Mesenchymal stem cell (in vitro differentiated cells and primary cell): ENCODE measurements at regions not wholly inside any gene's neighbourhood (a gene's known extent, or its start where the extent isn't known, plus 50 kb on each side); places are given as distances from the start of the nearest gene placed in this dataset.

Source experiments
- DNase-seq: peaks from one replicate; pipeline ENCODE4 v3.0.0-alpha.2; 2013
- H2AFZ ChIP-seq: one replicate; pipeline ENCODE4 v1.6.1; 2013; ENCODE audit warnings: low read depth, mild to moderate bottlenecking, control low read depth, inconsistent platforms, low read length, moderate library complexity
- H2AK5ac ChIP-seq: 2 replicates; pipeline ENCODE4 v1.6.1; 2013; ENCODE audit warnings: low read length, moderate library complexity, mild to moderate bottlenecking, inconsistent platforms; ENCODE audit not compliant: severe bottlenecking
- H2BK120ac ChIP-seq: one replicate; pipeline ENCODE4 v1.6.1; 2013; ENCODE audit warnings: low read depth, mild to moderate bottlenecking, inconsistent platforms, low read length, moderate library complexity
- H2BK12ac ChIP-seq, 2 experiments: one replicate each; pipeline ENCODE4 v1.6.1; 2013; ENCODE audit warnings: inconsistent platforms in 2 of 2, low read length in 2 of 2, mild to moderate bottlenecking in 2 of 2, moderate library complexity in 2 of 2, control low read depth in 1 of 2
- H2BK15ac ChIP-seq: one replicate; pipeline ENCODE4 v1.6.1; 2013; ENCODE audit warnings: mild to moderate bottlenecking, low read depth, inconsistent platforms; ENCODE audit not compliant: poor library complexity, severe bottlenecking
- H2BK5ac ChIP-seq: 2 replicates; pipeline ENCODE4 v1.6.1; 2013; ENCODE audit warnings: low read depth, mild to moderate bottlenecking, low read length, control low read depth, inconsistent platforms; ENCODE audit not compliant: poor library complexity, severe bottlenecking
- H3K14ac ChIP-seq, 2 experiments: one replicate each; pipeline ENCODE4 v1.6.1; 2013; ENCODE audit warnings: inconsistent platforms in 2 of 2, low read length in 2 of 2, control low read depth in 1 of 2, mild to moderate bottlenecking in 1 of 2, moderate library complexity in 1 of 2
- H3K18ac ChIP-seq, 2 experiments: one replicate each; pipeline ENCODE4 v1.6.1; 2013; ENCODE audit warnings: inconsistent platforms in 2 of 2, low read length in 2 of 2, control low read depth in 1 of 2, low read depth in 1 of 2, mild to moderate bottlenecking in 1 of 2
- H3K23ac ChIP-seq, 2 experiments: one replicate each; pipeline ENCODE4 v1.6.1; 2013; ENCODE audit warnings: inconsistent platforms in 2 of 2, low read length in 2 of 2, mild to moderate bottlenecking in 2 of 2, moderate library complexity in 2 of 2, control low read depth in 1 of 2
- H3K27ac ChIP-seq: 2 replicates; pipeline ENCODE4 v1.5.1; 2013; ENCODE audit warnings: mild to moderate bottlenecking, moderate library complexity, low read length, control low read depth, inconsistent platforms; ENCODE audit not compliant: poor library complexity, severe bottlenecking
- H3K27me3 ChIP-seq, 2 experiments: 2 replicates each; pipeline versions ENCODE4 v1.6.1 to v1.7.0; 2013; ENCODE audit warnings: low read length in 2 of 2, mild to moderate bottlenecking in 2 of 2, moderate library complexity in 2 of 2, control low read depth in 1 of 2, inconsistent platforms in 1 of 2; ENCODE audit not compliant: control insufficient read depth in 1 of 2, insufficient read depth in 1 of 2
- H3K36me3 ChIP-seq, 2 experiments: 2 replicates each; pipeline versions ENCODE4 v1.6.1 to v1.7.0; 2013; ENCODE audit warnings: low read length in 2 of 2, control low read depth in 1 of 2, inconsistent platforms in 1 of 2, low read depth in 1 of 2, mild to moderate bottlenecking in 1 of 2; ENCODE audit not compliant: insufficient read depth in 2 of 2, control insufficient read depth in 1 of 2
- H3K4ac ChIP-seq, 2 experiments: one replicate each; pipeline ENCODE4 v1.6.1; 2013; ENCODE audit warnings: inconsistent platforms in 2 of 2, low read length in 2 of 2, mild to moderate bottlenecking in 2 of 2, moderate library complexity in 2 of 2, control low read depth in 1 of 2, low read depth in 1 of 2
- H3K4me1 ChIP-seq: 2 replicates; pipeline ENCODE4 v1.6.1; 2013; ENCODE audit warnings: low read depth, low read length, control low read depth; ENCODE audit not compliant: control insufficient read depth, insufficient read depth
- H3K4me2 ChIP-seq: 2 replicates; pipeline ENCODE4 v1.6.1; 2013; ENCODE audit warnings: low read length, mild to moderate bottlenecking, inconsistent platforms; ENCODE audit not compliant: poor library complexity, severe bottlenecking
- H3K4me3 ChIP-seq, 2 experiments: 2 replicates each; pipeline versions ENCODE4 v1.5.1 to v1.7.0; 2013; ENCODE audit warnings: low read length in 2 of 2, mild to moderate bottlenecking in 2 of 2, control low read depth in 1 of 2, low read depth in 1 of 2; ENCODE audit not compliant: insufficient read depth in 1 of 2
- H3K79me1 ChIP-seq: replicated peaks from 2 replicates; pipeline ENCODE4 v1.6.1; 2013; ENCODE audit warnings: mild to moderate bottlenecking, control low read depth, low read length, inconsistent platforms; ENCODE audit not compliant: poor library complexity, severe bottlenecking
- H3K9ac ChIP-seq: 2 replicates; pipeline ENCODE4 v1.7.0; 2013; ENCODE audit warnings: mild to moderate bottlenecking, low read length, moderate library complexity
- H3K9me3 ChIP-seq: 2 replicates; pipeline ENCODE4 v1.7.0; 2013; ENCODE audit warnings: mild to moderate bottlenecking, low read length; ENCODE audit not compliant: control insufficient read depth
- H4K8ac ChIP-seq: one replicate; pipeline ENCODE4 v1.6.1; 2013; ENCODE audit warnings: inconsistent platforms, mild to moderate bottlenecking, low read length, moderate library complexity
- H4K91ac ChIP-seq: one replicate; pipeline ENCODE4 v1.6.1; 2013; ENCODE audit warnings: mild to moderate bottlenecking, low read length, inconsistent platforms
- WGBS: methylation state at CpG from one replicate; pipeline ENCODE4 v1.1.7; 2013; ENCODE audit warnings: mixed read lengths; 5-methylcytosine and 5-hydroxymethylcytosine counted together

DNA sequence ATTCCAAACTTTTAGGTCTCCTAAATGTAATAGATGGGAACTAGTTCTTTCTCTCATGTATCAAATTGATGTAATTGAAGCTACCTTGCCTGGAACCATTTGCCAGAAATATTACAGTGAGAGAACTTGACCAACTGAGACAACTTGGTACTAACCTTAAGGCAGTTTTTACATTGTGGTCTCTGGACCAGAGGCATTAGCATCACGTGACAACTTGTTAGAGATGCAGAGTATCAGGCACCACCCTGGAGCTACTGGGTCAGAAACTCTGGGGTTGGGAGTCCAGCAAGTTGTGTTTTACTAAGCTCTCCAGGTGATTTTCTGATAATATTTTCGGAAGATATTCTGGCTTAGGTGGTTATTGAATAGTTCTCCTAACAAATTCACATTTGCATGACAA is 982.1 kb upstream of the SLC35B3 start:
- Histone ChIP-seq H2BK120ac (no peak overlapping the region), H2BK15ac (no peak overlapping the region), H3K18ac (no peak overlapping the region), H3K36me3 (no peaks in the 10 kb centered on the region), H4K8ac (no peak overlapping the region), H3K23ac (no peak overlapping the region), H3K27me3 (no peaks in the 10 kb centered on the region), H3K79me1 (no peaks in the 10 kb centered on the region), H2AK5ac (no peak overlapping the region), H3K9me3 (no peaks in the 10 kb centered on the region), H2BK12ac (no peak overlapping the region), H3K4me3 (no peak overlapping the region), H2BK5ac (no peak overlapping the region), H4K91ac (no peak overlapping the region), H2AFZ (no peak overlapping the region), H3K4ac (no peak overlapping the region), H3K14ac (no peak overlapping the region), H3K27ac (no peak overlapping the region), H3K9ac (no peak overlapping the region), H3K4me1 (no peaks in the 10 kb centered on the region), H3K4me2 (no peak overlapping the region)
- DNase-seq, result no peak
- WGBS, result 82% methylated on average over 1 of the region's 2 CpGs

DNA sequence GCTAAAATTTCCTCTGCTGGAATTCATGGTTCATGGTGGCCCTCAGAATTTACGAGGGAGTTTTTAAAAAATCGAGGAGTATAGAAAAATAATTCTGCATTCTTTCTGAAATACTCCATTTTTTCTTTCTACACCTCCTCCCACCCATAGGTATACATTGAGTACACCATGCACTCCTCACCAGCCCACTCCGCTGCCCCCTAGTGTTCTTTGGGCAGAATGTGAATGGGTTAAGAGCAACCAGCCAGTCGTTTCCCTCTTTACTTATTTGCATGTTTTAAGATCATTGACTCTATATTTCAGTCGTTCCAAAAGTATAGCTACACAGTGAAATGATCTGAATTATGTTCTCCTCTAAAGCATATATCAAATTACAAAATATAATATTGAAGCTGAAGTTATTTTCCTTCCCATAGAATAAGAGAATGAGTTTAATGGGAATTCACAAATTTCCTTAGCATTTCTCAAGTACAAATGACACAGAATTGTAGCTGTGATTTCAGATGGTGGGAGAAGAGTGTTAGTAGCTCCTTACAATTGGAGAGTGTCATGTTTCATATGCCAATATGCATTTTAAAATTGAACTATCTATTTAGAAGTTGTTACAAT is 977.7 kb upstream of the SLC35B3 start:
- no peaks in the 10 kb centered on the region for H3K36me3 ChIP-seq
- H3K9me3 ChIP-seq, result no peaks in the 10 kb centered on the region
- no peak overlapping the region for H4K8ac ChIP-seq
- H3K4me1 ChIP-seq, result no peaks in the 10 kb centered on the region
- no peak overlapping the region for H4K91ac ChIP-seq
- no peak overlapping the region for H2BK120ac ChIP-seq
- H2BK12ac ChIP-seq, result no peak overlapping the region
- WGBS, result 0% methylated on average over 1 of the region's 5 CpGs
- no peak overlapping the region for H3K27ac ChIP-seq
- H3K4me2 ChIP-seq, result no peak overlapping the region
- H2BK15ac ChIP-seq, result no peak overlapping the region
- no peak overlapping the region for H2AFZ ChIP-seq
- no peak overlapping the region for H3K4me3 ChIP-seq
- H3K27me3 ChIP-seq, result no peaks in the 10 kb centered on the region
- no peak overlapping the region for H3K4ac ChIP-seq
- H3K9ac ChIP-seq, result no peak overlapping the region
- DNase-seq, result no peak
- no peaks in the 10 kb centered on the region for H3K79me1 ChIP-seq
- H3K14ac ChIP-seq, result no peak overlapping the region
- no peak overlapping the region for H2BK5ac ChIP-seq
- H3K18ac ChIP-seq, result no peak overlapping the region
- no peak overlapping the region for H2AK5ac ChIP-seq
- no peak overlapping the region for H3K23ac ChIP-seq

DNA sequence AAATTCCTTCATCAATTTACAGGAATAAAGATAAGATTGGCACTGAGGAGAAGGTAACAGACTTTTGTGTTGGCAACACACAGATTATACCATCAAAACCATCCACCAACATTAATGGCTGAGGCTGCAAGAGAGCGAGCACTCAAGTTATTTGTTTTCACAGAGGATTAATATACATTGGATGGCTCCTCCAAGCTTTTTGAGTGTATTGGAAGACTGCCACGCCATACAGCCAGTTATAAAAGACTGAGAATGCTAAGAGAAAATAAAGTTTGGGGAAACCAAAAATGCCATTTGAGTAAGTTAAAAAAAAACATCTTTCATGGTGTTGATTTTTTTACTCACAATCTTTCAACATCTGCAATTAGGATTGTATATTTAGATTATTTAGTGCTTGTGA is 973.8 kb upstream of the SLC35B3 start:
- Histone ChIP-seq H2AK5ac (no peak overlapping the region), H3K4me1 (no peaks in the 10 kb centered on the region), H3K36me3 (no peaks in the 10 kb centered on the region), H3K27me3 (no peaks in the 10 kb centered on the region), H4K91ac (no peak overlapping the region), H4K8ac (no peak overlapping the region), H2BK120ac (no peak overlapping the region), H2BK5ac (no peak overlapping the region), H3K4me3 (no peak overlapping the region), H3K23ac (no peak overlapping the region), H2BK15ac (no peak overlapping the region), H3K79me1 (no peaks in the 10 kb centered on the region), H3K18ac (no peak overlapping the region), H2AFZ (no peak overlapping the region), H3K27ac (no peak overlapping the region), H3K9ac (no peak overlapping the region), H3K9me3 (no peaks in the 10 kb centered on the region), H3K4me2 (no peak overlapping the region), H3K14ac (no peak overlapping the region), H3K4ac (no peak overlapping the region), H2BK12ac (no peak overlapping the region)
- DNase-seq, result no peak
- 93% methylated on average over 2 of the region's 2 CpGs for WGBS

DNA sequence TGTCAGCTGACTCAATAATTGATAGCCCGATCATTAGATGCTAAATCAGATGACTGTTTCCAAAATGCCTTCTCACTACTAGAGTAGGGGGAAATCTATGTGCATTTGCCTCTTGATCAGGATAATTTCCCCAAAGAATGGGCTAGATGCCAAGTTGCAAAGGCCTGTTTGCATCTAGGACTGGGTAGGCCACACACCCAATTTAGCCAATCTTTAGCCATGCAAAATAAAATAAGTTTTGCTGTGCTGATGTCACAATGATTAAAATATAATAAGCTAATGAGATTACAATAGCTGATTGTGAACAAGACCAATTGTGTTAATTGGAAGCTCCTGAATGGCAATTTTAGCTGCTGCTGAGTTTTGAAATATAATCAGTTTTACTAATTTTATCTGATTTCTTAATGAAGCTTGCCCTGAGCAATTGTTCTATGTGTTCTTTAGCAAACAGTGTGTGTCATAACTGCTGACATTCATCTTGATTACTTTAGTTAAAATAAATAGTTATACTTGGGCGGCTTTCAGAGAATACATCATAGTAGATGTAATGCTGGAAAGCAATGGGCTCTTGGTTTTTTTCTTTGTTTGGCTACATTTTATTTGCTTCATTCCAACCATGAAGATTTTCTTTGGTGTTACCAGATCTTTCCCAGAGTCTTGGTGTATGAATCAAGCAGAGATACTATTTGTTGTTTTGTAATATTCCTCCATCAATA is 973.2 kb upstream of the SLC35B3 start:
- Histone ChIP-seq H3K4me3 (no peak overlapping the region), H3K9ac (no peak overlapping the region), H2BK12ac (no peak overlapping the region), H2AFZ (no peak overlapping the region), H3K4me1 (no peaks in the 10 kb centered on the region), H3K4ac (no peak overlapping the region), H3K27ac (no peak overlapping the region), H3K9me3 (no peaks in the 10 kb centered on the region), H3K4me2 (no peak overlapping the region), H2BK15ac (no peak overlapping the region), H2BK5ac (no peak overlapping the region), H3K23ac (no peak overlapping the region), H4K8ac (no peak overlapping the region), H2AK5ac (no peak overlapping the region), H3K27me3 (no peaks in the 10 kb centered on the region), H4K91ac (no peak overlapping the region), H3K79me1 (no peaks in the 10 kb centered on the region), H2BK120ac (no peak overlapping the region), H3K18ac (no peak overlapping the region), H3K14ac (no peak overlapping the region), H3K36me3 (no peaks in the 10 kb centered on the region)
- WGBS, result 100% methylated on average over 2 of the region's 2 CpGs
- DNase-seq, result no peak
